Activated CD8-positive, alpha-beta T cell treated with anti-CD3 and anti-CD28 coated beads for 36 hours (primary cell): ENCODE measurements at regions not wholly inside any gene's neighbourhood (a gene's known extent, or its start where the extent isn't known, plus 50 kb on each side); places are given as distances from the start of the nearest gene placed in this dataset.

Experiments used
- ATAC-seq: fragments of 200-7000 bp; cut with Tn5 transposase; one replicate; pipeline ENCODE4 v1.10.0; 2021; ENCODE audit warnings: mild to moderate bottlenecking, moderate library complexity
- CTCF ChIA-PET: fragments of 350-600 bp; sonication (Branson Sonifier 250); formaldehyde crosslinking; loops from one replicate; lab custom pipeline; 2021; ENCODE audit warnings: antibody characterized with exemption; lab: Charles Lee
- POLR2A ChIA-PET: fragments of 350-600 bp; sonication (Branson Sonifier 250); formaldehyde crosslinking; loops from one replicate; lab custom pipeline; 2021; ENCODE audit warnings: antibody characterized with exemption; lab: Charles Lee
- DNase-seq: peaks from one replicate; pipeline ENCODE4 v3.0.0-alpha.2; 2020
- H3K27ac Mint-ChIP-seq: one replicate; pipeline ENCODE4 v1.8.0; 2021; ENCODE audit warnings: mild to moderate bottlenecking, mixed read lengths
- H3K27me3 Mint-ChIP-seq: one replicate; pipeline ENCODE4 v1.8.0; 2021; ENCODE audit warnings: mixed read lengths
- H3K36me3 Mint-ChIP-seq: one replicate; pipeline ENCODE4 v1.8.0; 2021; ENCODE audit warnings: low read depth, mixed read lengths
- H3K4me1 Mint-ChIP-seq: one replicate; pipeline ENCODE4 v1.8.0; 2021; ENCODE audit warnings: low read depth, mixed read lengths
- H3K4me3 Mint-ChIP-seq: one replicate; pipeline ENCODE4 v1.8.0; 2021; ENCODE audit warnings: mild to moderate bottlenecking, moderate library complexity, mixed read lengths
- H3K9me3 Mint-ChIP-seq: one replicate; pipeline ENCODE4 v1.8.0; 2021; ENCODE audit warnings: mixed read lengths
- intact Hi-C: fragments of 100-400 bp; cut with micrococcal nuclease; formaldehyde crosslinking; loops from one replicate; pipeline ENCODE4 v1.10.0; 2022
- TF ChIP-seq, protein P1 (sequence below): fragments of 200-600 bp; IDR thresholded peaks from one replicate; pipeline ENCODE4 v1.8.0; 2022; ENCODE audit warnings: antibody characterized with exemption, mild to moderate bottlenecking

DNA sequence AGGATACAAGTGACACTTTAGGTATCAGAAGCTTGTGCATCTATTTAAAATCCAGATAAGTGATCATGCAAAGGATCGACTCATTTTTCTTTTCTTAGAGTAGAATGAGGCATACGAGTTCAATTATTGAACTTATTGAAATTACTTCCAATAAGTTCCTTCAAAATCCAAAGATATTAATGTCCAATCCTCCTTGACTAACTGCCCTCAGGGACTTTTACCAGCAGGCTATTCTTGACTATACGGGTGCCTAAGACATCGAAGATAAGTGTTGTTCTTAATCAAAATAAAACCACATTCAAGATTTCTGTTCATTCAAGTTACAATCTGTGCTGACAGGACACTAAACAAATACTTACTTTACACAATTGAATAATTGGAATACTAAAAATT is 74.5 kb upstream of the SP4 start:
- ChIA-PET CTCF (interaction anchor here (0.8 to 2.5 kb wide), 4 partner anchors 12 to 73 kb away, joined by 3 to 13 read pairs (median 4); no protein-coding TSS in a partner anchor), POLR2A (interaction anchor here (1.3 to 2.3 kb wide), 2 partner anchors 15 to 74 kb away, joined by 5 to 14 read pairs; partner anchors contain the start of gene SP4)
- Mint-ChIP-seq H3K4me1 (peaks cover 58% of the 10 kb centered on the region), H3K27ac (peak overlapping the region; percentile 94), H3K9me3 (peaks cover 7% of the 10 kb centered on the region), H3K27me3 (no peaks in the 10 kb centered on the region), H3K4me3 (peak overlapping the region; percentile 62), H3K36me3 (no peaks in the 10 kb centered on the region)
- intact Hi-C loops, result loop anchor here (2.0 to 5.0 kb wide), 3 partner anchors 15 to 91 kb away; partner anchors contain the start of gene SP4
- DNase-seq (no peak), ATAC-seq (no peak)
- TF ChIP-seq, protein P1, sequence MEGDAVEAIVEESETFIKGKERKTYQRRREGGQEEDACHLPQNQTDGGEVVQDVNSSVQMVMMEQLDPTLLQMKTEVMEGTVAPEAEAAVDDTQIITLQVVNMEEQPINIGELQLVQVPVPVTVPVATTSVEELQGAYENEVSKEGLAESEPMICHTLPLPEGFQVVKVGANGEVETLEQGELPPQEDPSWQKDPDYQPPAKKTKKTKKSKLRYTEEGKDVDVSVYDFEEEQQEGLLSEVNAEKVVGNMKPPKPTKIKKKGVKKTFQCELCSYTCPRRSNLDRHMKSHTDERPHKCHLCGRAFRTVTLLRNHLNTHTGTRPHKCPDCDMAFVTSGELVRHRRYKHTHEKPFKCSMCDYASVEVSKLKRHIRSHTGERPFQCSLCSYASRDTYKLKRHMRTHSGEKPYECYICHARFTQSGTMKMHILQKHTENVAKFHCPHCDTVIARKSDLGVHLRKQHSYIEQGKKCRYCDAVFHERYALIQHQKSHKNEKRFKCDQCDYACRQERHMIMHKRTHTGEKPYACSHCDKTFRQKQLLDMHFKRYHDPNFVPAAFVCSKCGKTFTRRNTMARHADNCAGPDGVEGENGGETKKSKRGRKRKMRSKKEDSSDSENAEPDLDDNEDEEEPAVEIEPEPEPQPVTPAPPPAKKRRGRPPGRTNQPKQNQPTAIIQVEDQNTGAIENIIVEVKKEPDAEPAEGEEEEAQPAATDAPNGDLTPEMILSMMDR, result no peak

DNA sequence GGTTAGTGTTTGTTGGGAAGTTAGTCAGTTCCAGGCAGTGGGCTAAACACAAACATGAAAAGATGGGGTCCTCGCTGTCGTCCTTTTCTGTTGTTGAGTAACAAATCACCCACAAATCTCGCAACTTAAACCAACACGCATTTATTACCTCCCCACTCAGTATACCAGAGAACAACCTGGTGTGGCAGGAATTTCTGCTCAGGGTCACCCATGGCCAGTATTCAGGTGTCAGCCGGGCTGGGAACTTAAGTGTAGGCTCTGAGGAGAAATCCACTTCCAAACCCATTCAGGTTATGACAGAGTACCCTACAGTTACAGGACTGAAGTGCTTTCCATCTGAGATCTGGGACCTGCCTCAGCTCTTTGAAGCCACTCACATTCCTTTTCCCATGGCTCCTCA is 73.6 kb upstream of the SP4 start:
- H3K4me1 Mint-ChIP-seq, result peaks cover 65% of the 10 kb centered on the region
- H3K36me3 Mint-ChIP-seq, result no peaks in the 10 kb centered on the region
- peak overlapping the region; percentile 94 for H3K27ac Mint-ChIP-seq
- ATAC-seq (no peak), DNase-seq (no peak)
- ChIA-PET CTCF (no interaction called here), POLR2A (no interaction called here)
- intact Hi-C loops, result loop anchor here (5.0 kb wide), 2 partner anchors 73 to 92 kb away; partner anchors contain the start of gene SP4
- H3K4me3 Mint-ChIP-seq, result no peak overlapping the region
- peaks cover 7% of the 10 kb centered on the region for H3K9me3 Mint-ChIP-seq
- H3K27me3 Mint-ChIP-seq, result no peaks in the 10 kb centered on the region
- TF ChIP-seq, protein P1, result no peak

DNA sequence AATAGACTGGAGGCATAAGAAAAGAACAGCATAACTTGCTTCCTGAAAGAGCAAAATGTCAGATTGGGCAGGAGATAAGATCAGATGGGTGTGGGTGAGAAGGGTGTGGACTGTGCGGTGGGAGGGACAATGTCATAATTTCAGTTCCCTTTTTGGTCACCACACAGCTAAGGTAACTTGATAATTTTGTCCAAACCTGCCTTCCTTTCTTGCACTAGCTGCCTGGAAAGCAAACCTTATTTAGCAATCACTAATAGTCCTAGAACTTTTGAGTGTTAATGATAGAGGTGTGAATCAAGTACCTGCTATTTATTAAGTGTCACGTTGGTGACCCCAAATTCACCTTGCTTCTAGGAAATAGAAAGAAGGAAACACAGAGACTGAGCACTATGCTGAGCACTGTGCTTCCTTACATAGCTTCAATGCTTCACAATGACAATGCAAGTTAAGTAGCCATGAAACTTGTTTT is 72.4 kb upstream of the SP4 start:
- H3K36me3 Mint-ChIP-seq, result no peaks in the 10 kb centered on the region
- ChIA-PET POLR2A (interaction anchor here (0.6 to 1.6 kb wide), 3 partner anchors 8 to 57 kb away, joined by 3 to 9 read pairs (median 3); no protein-coding TSS in a partner anchor), CTCF (no interaction called here)
- peak overlapping the region; percentile 94 for H3K27ac Mint-ChIP-seq
- H3K4me1 Mint-ChIP-seq, result peaks cover 74% of the 10 kb centered on the region
- ATAC-seq (peak; percentile 73), DNase-seq (peak; percentile 83)
- H3K9me3 Mint-ChIP-seq, result peaks cover 7% of the 10 kb centered on the region
- H3K4me3 Mint-ChIP-seq, result peak overlapping the region; percentile 33
- H3K27me3 Mint-ChIP-seq, result no peaks in the 10 kb centered on the region
- TF ChIP-seq, protein P1, result no peak
- intact Hi-C loops, result loop anchor here (5.0 kb wide), 1 partner anchor 48 kb away; no protein-coding TSS in a partner anchor

DNA sequence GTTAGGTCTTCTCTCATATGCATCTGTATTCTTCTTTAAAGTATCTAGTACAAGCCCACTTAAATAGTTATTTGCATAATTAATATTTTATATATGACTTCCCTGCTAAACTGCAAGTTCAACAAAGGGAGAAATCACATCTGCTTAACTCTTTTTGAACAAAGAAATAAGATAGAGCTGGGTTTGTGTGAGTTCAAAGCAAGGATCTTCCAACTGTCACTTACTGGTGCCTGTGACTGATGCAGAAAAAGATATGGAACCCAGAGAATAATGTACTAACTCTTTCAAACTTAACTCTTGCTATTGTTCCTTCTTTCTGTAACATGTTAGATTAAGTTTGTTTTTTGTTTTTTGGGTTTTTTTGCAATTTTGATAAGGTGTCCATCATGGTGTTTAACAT is 71.3 kb upstream of the SP4 start:
- ATAC-seq (no peak), DNase-seq (no peak)
- ChIA-PET POLR2A (interaction anchor here (0.6 to 1.6 kb wide), 2 partner anchors 12 to 810 kb away, joined by 3 to 9 read pairs; no protein-coding TSS in a partner anchor), CTCF (no interaction called here)
- Mint-ChIP-seq H3K27ac (peak overlapping the region; percentile 25), H3K36me3 (no peaks in the 10 kb centered on the region), H3K9me3 (peaks cover 7% of the 10 kb centered on the region), H3K27me3 (no peaks in the 10 kb centered on the region), H3K4me1 (peaks cover 79% of the 10 kb centered on the region), H3K4me3 (no peak overlapping the region)
- intact Hi-C loops, result loop anchor here (5.0 kb wide), 1 partner anchor 49 kb away; no protein-coding TSS in a partner anchor
- TF ChIP-seq, protein P1, result no peak
